H1 (cell line): ENCODE measurements at regions not wholly inside any gene's neighbourhood (a gene's known extent, or its start where the extent isn't known, plus 50 kb on each side); places are given as distances from the start of the nearest gene placed in this dataset.

ENCODE experiments used
- CREB1 ChIP-seq: IDR thresholded peaks from 2 replicates; pipeline ENCODE4 v1.6.1; 2012; ENCODE audit warnings: inconsistent platforms
- CTCF ChIP-seq, 3 experiments: IDR thresholded peaks; 1 replicate in 2 of 3; 2 replicates in 1 of 3; pipeline versions ENCODE4 v1.5.1 to v1.6.1; 2011; ENCODE audit warnings: low read length in 3 of 3, mild to moderate bottlenecking in 3 of 3, inconsistent platforms in 2 of 3, low read depth in 1 of 3, moderate library complexity in 1 of 3; ENCODE audit not compliant: insufficient read depth in 1 of 3; ENCODE audit errors: control extremely low read depth in 1 of 3
- JUN ChIP-seq: IDR thresholded peaks from 2 replicates; pipeline ENCODE4 v1.6.1; 2011; ENCODE audit warnings: low read depth, mild to moderate bottlenecking, improper control_type of control experiment, low read length
- POLR2A ChIP-seq, 2 experiments: IDR thresholded peaks; 1 replicate in 1 of 2; 2 replicates in 1 of 2; pipeline ENCODE4 v1.6.1; 2011; ENCODE audit warnings: low read depth in 2 of 2, low read length in 2 of 2, mild to moderate bottlenecking in 2 of 2; ENCODE audit errors: control extremely low read depth in 1 of 2

GRCh38 chr18:22044474-22045220 lies 124.7 kb upstream of the GATA6 start:
- TF ChIP-seq CTCF (IDR thresholded peaks at IDR 0.05; ENCODE audit: control extremely low read depth in 1 of 3, insufficient read depth in 1 of 3, low read depth in 1 of 3, low read length in 3 of 3) (no peak), CREB1 (no peak), JUN (no peak), POLR2A (IDR thresholded peaks at IDR 0.05; ENCODE audit: control extremely low read depth in 1 of 2, low read depth in 2 of 2, low read length in 2 of 2) (no peak)
